K562 (cell line): ENCODE measurements at regions not wholly inside any gene's neighbourhood (a gene's known extent, or its start where the extent isn't known, plus 50 kb on each side); places are given as distances from the start of the nearest gene placed in this dataset.

Experiments used
- ATAC-seq: fragments of 200-7000 bp; cut with Tn5 transposase; 3 replicates; pipeline ENCODE4 v1.9.1; 2020; ENCODE audit warnings: moderate library complexity
- BruUV-seq: library from RNA; stranded (reverse); fragments of 400-500 nt; replicated peaks from 2 replicates; lab custom pipeline; 2021; lab: Mats Ljungman, UMichigan
- CTCF ChIA-PET: fragments of 300-600 bp; formaldehyde crosslinking; extraction: SDS; loops from one replicate; lab custom pipeline; 2021; ENCODE audit warnings: low intra/inter-chr PET ratio; lab: Yijun Ruan, JAX
- POLR2A ChIA-PET: fragments of 300-600, 350-650 bp; sonication (Branson Sonifier 250); formaldehyde crosslinking; extraction: SDS; loops from one replicate; lab custom pipeline; 2021; ENCODE audit warnings: antibody characterized with exemption, inconsistent platforms; lab: Yijun Ruan, JAX
- DNase-seq, 4 experiments: peaks; one replicate each; pipeline versions ENCODE4 v3.0.0 to v3.0.0-alpha.2; 2011 to 2018; ENCODE audit warnings: low spot score in 3 of 4, mixed read lengths in 3 of 4; ENCODE audit errors: extremely low read depth in 1 of 4
- FAIRE-seq: peaks from 2 replicates; lab custom pipeline; 2011; peaks lifted over from hg19 to GRCh38; lab: Jason Lieb, UNC
- H2AFZ ChIP-seq: 2 replicates; pipeline ENCODE4 v1.6.0; 2011; ENCODE audit warnings: low read depth, low read length, control low read depth, inconsistent platforms
- H3K27ac ChIP-seq: fragments of 200-600 bp; 3 replicates; pipeline ENCODE4 v1.8.0; 2011; ENCODE audit warnings: low read depth, mild to moderate bottlenecking, control low read depth, inconsistent platforms, low read length, moderate library complexity, mixed read lengths; ENCODE audit errors: extremely low read depth
- H3K27me3 ChIP-seq, 2 experiments: fragments of 300-600 bp in 1 of 2; 2 replicates in 1 of 2; 3 replicates in 1 of 2; pipeline versions ENCODE4 v1.6.0 to v1.8.0; 2011; ENCODE audit warnings: inconsistent platforms in 2 of 2, low read length in 2 of 2, mild to moderate bottlenecking in 1 of 2, mixed read lengths in 1 of 2, moderate library complexity in 1 of 2; ENCODE audit not compliant: control insufficient read depth in 2 of 2, insufficient read depth in 2 of 2
- H3K36me3 ChIP-seq: fragments of 300-600 bp; 3 replicates; pipeline ENCODE4 v1.8.0; 2011; ENCODE audit warnings: mild to moderate bottlenecking, low read length, inconsistent platforms; ENCODE audit not compliant: control insufficient read depth, insufficient read depth
- H3K4me1 ChIP-seq, 2 experiments: fragments of 200-600 bp in 1 of 2; replicated peaks in 1 of 2; 2 replicates in 1 of 2; 3 replicates in 1 of 2; pipeline versions ENCODE4 v1.5.1 to v1.8.0; 2011; ENCODE audit warnings: inconsistent platforms in 2 of 2, low read length in 2 of 2, mild to moderate bottlenecking in 1 of 2, mixed read lengths in 1 of 2, moderate library complexity in 1 of 2; ENCODE audit not compliant: control insufficient read depth in 2 of 2, insufficient read depth in 2 of 2
- H3K4me2 ChIP-seq: 2 replicates; pipeline ENCODE4 v1.6.1; 2011; ENCODE audit warnings: low read length, control low read depth, inconsistent platforms, mixed read lengths; ENCODE audit not compliant: insufficient read depth
- H3K4me3 ChIP-seq: fragments of 200-600 bp; sonication (generic), shearing (Covaris generic); 2 replicates; pipeline ENCODE4 v1.5.1; 2016; ENCODE audit warnings: control low read depth, inconsistent platforms
- H3K79me2 ChIP-seq: fragments of 200-600 bp; 3 replicates; pipeline ENCODE4 v1.8.0; 2011; ENCODE audit warnings: low read length, inconsistent platforms; ENCODE audit not compliant: control insufficient read depth, insufficient read depth
- H3K9ac ChIP-seq, 2 experiments: 2 replicates each; pipeline versions ENCODE4 v1.6.0 to v1.6.1; 2011; ENCODE audit warnings: low read depth in 2 of 2, low read length in 2 of 2, control low read depth in 1 of 2, inconsistent platforms in 1 of 2, mild to moderate bottlenecking in 1 of 2, mixed read lengths in 1 of 2; ENCODE audit not compliant: insufficient read depth in 1 of 2
- H3K9me1 ChIP-seq: one replicate; pipeline ENCODE4 v1.6.0; 2011; ENCODE audit warnings: inconsistent platforms, mild to moderate bottlenecking, low read length, moderate library complexity; ENCODE audit not compliant: control insufficient read depth, insufficient read depth
- H3K9me3 ChIP-seq: replicated peaks from 2 replicates; pipeline ENCODE4 v1.5.1; 2011; ENCODE audit warnings: low read depth, low read length, inconsistent platforms; ENCODE audit not compliant: control insufficient read depth, insufficient read depth
- H4K20me1 ChIP-seq: replicated peaks from 2 replicates; pipeline ENCODE4 v1.6.1; 2011; ENCODE audit warnings: low read length, inconsistent platforms, mixed read lengths; ENCODE audit not compliant: control insufficient read depth, insufficient read depth
- CC2D1A ChIP-seq: fragments of 450-650 bp; IDR thresholded peaks from 2 replicates; pipeline ENCODE4 v1.6.1; 2017; ENCODE audit warnings: mild to moderate bottlenecking
- DMBX1 ChIP-seq: fragments of 250-450 bp; sonication (Bioruptor Pico); IDR thresholded peaks from 2 replicates; pipeline ENCODE4 v1.8.0; 2022; ENCODE audit warnings: inconsistent platforms, mild to moderate bottlenecking, moderate library complexity, borderline replicate concordance
- E2F8 ChIP-seq: fragments of 450-650 bp; IDR thresholded peaks from 2 replicates; pipeline ENCODE4 v1.7.1; 2018; ENCODE audit warnings: mild to moderate bottlenecking, low read depth; ENCODE audit not compliant: partially characterized antibody
- ESRRA ChIP-seq: fragments of 450-650 bp; IDR thresholded peaks from 2 replicates; pipeline ENCODE4 v1.6.1; 2014; ENCODE audit warnings: low read depth, mild to moderate bottlenecking, moderate library complexity, borderline replicate concordance
- LEF1 ChIP-seq: fragments of 450-650 bp; IDR thresholded peaks from 2 replicates; pipeline ENCODE4 v1.6.1; 2016; ENCODE audit warnings: mild to moderate bottlenecking
- MEIS2 ChIP-seq: fragments of 450-650 bp; IDR thresholded peaks from 2 replicates; pipeline ENCODE4 v1.6.1; 2014; ENCODE audit warnings: mild to moderate bottlenecking; ENCODE audit not compliant: partially characterized antibody
- ZNF280B ChIP-seq: fragments of 250-450 bp; sonication (Bioruptor Pico); IDR thresholded peaks from 2 replicates; pipeline ENCODE4 v1.5.1; 2021; ENCODE audit warnings: mild to moderate bottlenecking
- WGBS: fragments of 100-300 bp; shearing (Covaris generic); methylation state at CpG from one replicate; pipeline ENCODE4 v1.1.6; 2016; ENCODE audit warnings: low coverage, mixed read lengths; ENCODE audit not compliant: insufficient coverage; ENCODE audit errors: missing lambda C conversion rate; 5-methylcytosine and 5-hydroxymethylcytosine counted together
- in situ Hi-C: fragments of 300-500 bp; cut with MboI; formaldehyde crosslinking; loops from 4 replicates; pipeline ENCODE4 v1.15.0; 2018; ENCODE audit warnings: inconsistent platforms, mixed read lengths
- intact Hi-C: fragments of 100-400 bp; cut with micrococcal nuclease; formaldehyde crosslinking; loops from 2 replicates; pipeline ENCODE4 v1.14.2; 2022
- TF ChIP-seq, protein P1 (sequence below), 2 experiments: fragments of 450-650 bp; formaldehyde crosslinking in 1 of 2; IDR thresholded peaks; 2 replicates each; pipeline versions ENCODE4 v1.4.0 to v1.6.1; 2014 to 2020; ENCODE audit warnings: mild to moderate bottlenecking in 2 of 2, borderline replicate concordance in 1 of 2, low read depth in 1 of 2

GRCh38 chr16:16861546-16861945 is 482.6 kb downstream of the NPIPA7 start (continued):
- TF ChIP-seq, protein P1, sequence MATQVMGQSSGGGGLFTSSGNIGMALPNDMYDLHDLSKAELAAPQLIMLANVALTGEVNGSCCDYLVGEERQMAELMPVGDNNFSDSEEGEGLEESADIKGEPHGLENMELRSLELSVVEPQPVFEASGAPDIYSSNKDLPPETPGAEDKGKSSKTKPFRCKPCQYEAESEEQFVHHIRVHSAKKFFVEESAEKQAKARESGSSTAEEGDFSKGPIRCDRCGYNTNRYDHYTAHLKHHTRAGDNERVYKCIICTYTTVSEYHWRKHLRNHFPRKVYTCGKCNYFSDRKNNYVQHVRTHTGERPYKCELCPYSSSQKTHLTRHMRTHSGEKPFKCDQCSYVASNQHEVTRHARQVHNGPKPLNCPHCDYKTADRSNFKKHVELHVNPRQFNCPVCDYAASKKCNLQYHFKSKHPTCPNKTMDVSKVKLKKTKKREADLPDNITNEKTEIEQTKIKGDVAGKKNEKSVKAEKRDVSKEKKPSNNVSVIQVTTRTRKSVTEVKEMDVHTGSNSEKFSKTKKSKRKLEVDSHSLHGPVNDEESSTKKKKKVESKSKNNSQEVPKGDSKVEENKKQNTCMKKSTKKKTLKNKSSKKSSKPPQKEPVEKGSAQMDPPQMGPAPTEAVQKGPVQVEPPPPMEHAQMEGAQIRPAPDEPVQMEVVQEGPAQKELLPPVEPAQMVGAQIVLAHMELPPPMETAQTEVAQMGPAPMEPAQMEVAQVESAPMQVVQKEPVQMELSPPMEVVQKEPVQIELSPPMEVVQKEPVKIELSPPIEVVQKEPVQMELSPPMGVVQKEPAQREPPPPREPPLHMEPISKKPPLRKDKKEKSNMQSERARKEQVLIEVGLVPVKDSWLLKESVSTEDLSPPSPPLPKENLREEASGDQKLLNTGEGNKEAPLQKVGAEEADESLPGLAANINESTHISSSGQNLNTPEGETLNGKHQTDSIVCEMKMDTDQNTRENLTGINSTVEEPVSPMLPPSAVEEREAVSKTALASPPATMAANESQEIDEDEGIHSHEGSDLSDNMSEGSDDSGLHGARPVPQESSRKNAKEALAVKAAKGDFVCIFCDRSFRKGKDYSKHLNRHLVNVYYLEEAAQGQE (IDR thresholded peaks at IDR 0.05; ENCODE audit: borderline replicate concordance): peak; percentile 70
- TF ChIP-seq, protein P1 (CRISPR knock-in tag; IDR thresholded peaks at IDR 0.05; ENCODE audit: low read depth): no peak
- no peak for TF ChIP-seq CC2D1A

DNA sequence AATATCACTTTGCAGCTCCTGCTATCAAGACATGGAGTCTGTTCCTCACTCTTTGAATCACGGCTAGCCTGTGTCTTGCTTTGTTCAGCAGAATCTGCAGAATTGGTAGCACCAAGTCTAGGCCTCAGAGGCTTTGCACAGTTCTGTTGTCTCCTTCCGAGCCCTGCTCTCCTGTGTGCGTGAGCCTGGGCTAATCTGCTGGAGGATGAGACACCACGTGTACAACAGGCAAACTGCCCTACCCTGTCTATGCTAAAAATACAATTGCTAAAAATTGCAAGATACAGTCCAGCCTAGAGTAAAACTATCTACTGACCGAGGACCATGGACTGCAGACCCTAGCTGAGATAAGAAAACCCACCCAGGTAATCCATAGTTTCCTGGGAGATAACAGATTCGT is 484.7 kb downstream of the NPIPA7 start:
- 38% methylated on average over 6 of the region's 6 CpGs for WGBS
- CTCF ChIA-PET: no interaction called here
- POLR2A ChIA-PET: interaction anchor here (1.4 kb wide), 1 partner anchor 150 kb away, joined by 3 read pairs; no protein-coding TSS in a partner anchor
- DNase-seq (no peak), ATAC-seq (no peak), FAIRE-seq (no peak)
- no peak overlapping the region for H3K9ac ChIP-seq
- H3K27me3 ChIP-seq: no peaks in the 10 kb centered on the region
- no peak overlapping the region for H3K4me2 ChIP-seq
- H3K9me3 ChIP-seq: no peaks in the 10 kb centered on the region
- H3K4me1 ChIP-seq: no peaks in the 10 kb centered on the region
- in situ Hi-C loops: no loop called here
- intact Hi-C loops: loop anchor here (10.0 kb wide), 1 partner anchor 291 kb away; no protein-coding TSS in a partner anchor
- BruUV-seq: no TSS peak
- H3K9me1 ChIP-seq: peaks cover 2% of the 10 kb centered on the region
- no peaks in the 10 kb centered on the region for H3K36me3 ChIP-seq
- H3K27ac ChIP-seq: no peak overlapping the region
- H3K4me3 ChIP-seq: no peak overlapping the region
- H2AFZ ChIP-seq: no peak overlapping the region
- H3K79me2 ChIP-seq: no peaks in the 10 kb centered on the region
- H4K20me1 ChIP-seq: 0 out of 2 replicates have a peak, but pooled peaks cover 4% of the 10 kb centered on the region
- TF ChIP-seq LEF1: no peak
- no peak for TF ChIP-seq E2F8
- no peak for TF ChIP-seq ZNF280B (CRISPR knock-in tag)
- no peak for TF ChIP-seq DMBX1 (CRISPR knock-in tag)
- no peak for TF ChIP-seq ESRRA
- TF ChIP-seq MEIS2: no peak
